ENCODE measurements at regions not wholly inside any gene's neighbourhood (a gene's known extent, or its start where the extent isn't known, plus 50 kb on each side); places are given as distances from the start of the nearest gene placed in this dataset.

DNA sequence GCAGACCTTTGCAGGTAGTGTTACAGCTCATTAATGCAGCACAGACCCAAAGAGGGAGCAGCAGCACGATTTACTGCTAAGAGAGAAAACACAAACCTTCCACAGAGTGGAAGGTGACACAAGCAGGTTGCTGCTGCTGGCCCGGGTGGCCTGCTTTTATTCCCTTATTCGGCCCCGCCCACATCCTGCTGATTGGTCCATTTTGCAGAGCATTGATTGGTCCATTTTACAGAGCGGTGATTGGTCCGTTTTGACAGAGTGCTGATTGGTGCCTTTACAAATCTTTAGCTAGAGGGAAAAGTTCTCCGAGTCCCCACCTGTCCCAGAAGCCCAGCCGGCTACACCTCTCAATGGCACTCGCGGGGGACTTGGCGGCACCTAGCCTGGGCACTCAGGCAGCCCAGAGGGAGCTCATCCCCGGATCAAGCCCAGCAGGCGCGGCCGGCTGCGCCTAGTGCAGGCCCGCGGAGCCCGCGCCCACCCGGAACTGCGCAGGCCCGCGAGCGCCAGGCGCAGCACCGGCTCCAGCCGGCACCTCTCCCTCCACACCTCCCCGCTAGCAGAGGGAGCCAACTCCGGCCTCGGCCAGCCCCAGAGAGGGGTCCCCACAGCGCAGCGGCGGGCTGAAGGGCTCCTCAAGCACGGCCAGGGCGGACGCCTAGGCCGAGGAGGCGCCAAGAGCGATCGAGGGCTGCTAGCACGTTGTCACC, 825.6 kb upstream of the HS6ST1 start:
- no peak for TF ChIP-seq PAX5 (IDR thresholded peaks at IDR 0.05; ENCODE audit: insufficient read depth, low read length, severe bottlenecking)
- no peak for TF ChIP-seq POLR2A (IDR thresholded peaks at IDR 0.05; ENCODE audit: low read depth, low read length)
- TF ChIP-seq TAF1 (IDR thresholded peaks at IDR 0.05; ENCODE audit: low read depth, low read length): no peak
- TF ChIP-seq POLR2AphosphoS5 (IDR thresholded peaks at IDR 0.05; ENCODE audit: low read depth, low read length): no peak
